ENCODE measurements at regions not wholly inside any gene's neighbourhood (a gene's known extent, or its start where the extent isn't known, plus 50 kb on each side); places are given as distances from the start of the nearest gene placed in this dataset.

DNA sequence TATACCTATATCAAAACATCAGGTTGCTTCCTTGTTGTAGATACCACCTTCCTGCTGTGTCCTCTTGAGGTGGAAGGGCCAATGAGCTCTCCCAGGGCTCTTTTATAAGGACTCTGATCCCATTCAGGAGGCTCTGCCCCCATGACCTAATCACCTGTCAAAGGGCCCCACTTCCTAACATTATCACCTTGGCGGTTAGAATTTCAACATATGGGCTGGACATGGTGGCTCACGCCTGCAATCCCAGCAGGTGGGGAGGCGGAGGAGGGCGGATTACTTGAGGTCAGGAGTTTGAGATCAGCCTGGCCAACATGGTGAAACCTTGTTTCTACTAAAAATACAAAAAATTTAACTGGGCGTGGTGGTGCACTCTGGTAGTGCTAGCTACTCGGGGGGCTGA lies 86.4 kb downstream of the HAPSTR1 start:
- Histone ChIP-seq H2AK5ac (ENCODE audit: low read length) (no peak overlapping the region), H2BK5ac (ENCODE audit: low read depth, low read length, poor library complexity) (no peak overlapping the region), H4K91ac (ENCODE audit: low read depth, low read length) (no peak overlapping the region), H3K36me3 (ENCODE audit: control insufficient read depth in 1 of 2, insufficient read depth in 2 of 2, low read length in 2 of 2) (no peaks in the 10 kb centered on the region), H3K4ac (ENCODE audit: low read depth, low read length) (no peak overlapping the region), H2BK120ac (ENCODE audit: insufficient read depth, low read length, poor library complexity) (no peak overlapping the region), H3K18ac (ENCODE audit: low read length) (no peak overlapping the region), H3K27ac (ENCODE audit: low read depth, low read length) (no peak overlapping the region), H3K23ac (ENCODE audit: low read length) (no peak overlapping the region), H3K79me2 (ENCODE audit: control insufficient read depth, insufficient read depth, low read length, poor library complexity) (no peaks in the 10 kb centered on the region), H3K14ac (ENCODE audit: low read length) (no peak overlapping the region), H3K4me1 (ENCODE audit: control insufficient read depth in 1 of 2, insufficient read depth in 2 of 2, low read length in 2 of 2) (no peaks in the 10 kb centered on the region), H3K4me3 (ENCODE audit: low read depth, low read length) (no peak overlapping the region), H4K8ac (ENCODE audit: low read depth, low read length) (no peak overlapping the region), H3K79me1 (ENCODE audit: low read length) (no peaks in the 10 kb centered on the region), H3K9me3 (ENCODE audit: insufficient read depth, low read depth, low read length) (no peaks in the 10 kb centered on the region), H2BK12ac (ENCODE audit: low read length) (no peak overlapping the region), H3K9ac (ENCODE audit: low read length) (no peak overlapping the region), H2AFZ (ENCODE audit: insufficient read depth, low read length, poor library complexity) (no peak overlapping the region), H4K12ac (ENCODE audit: low read depth, low read length) (no peak overlapping the region), H3K27me3 (ENCODE audit: insufficient read depth, low read length) (no peaks in the 10 kb centered on the region), H3K4me2 (ENCODE audit: low read length) (no peak overlapping the region)
- no peak for DNase-seq
- WGBS (ENCODE audit: extremely low coverage, insufficient coverage, insufficient read length): no CpG with 5 or more reads among the region's 6 CpGs

DNA sequence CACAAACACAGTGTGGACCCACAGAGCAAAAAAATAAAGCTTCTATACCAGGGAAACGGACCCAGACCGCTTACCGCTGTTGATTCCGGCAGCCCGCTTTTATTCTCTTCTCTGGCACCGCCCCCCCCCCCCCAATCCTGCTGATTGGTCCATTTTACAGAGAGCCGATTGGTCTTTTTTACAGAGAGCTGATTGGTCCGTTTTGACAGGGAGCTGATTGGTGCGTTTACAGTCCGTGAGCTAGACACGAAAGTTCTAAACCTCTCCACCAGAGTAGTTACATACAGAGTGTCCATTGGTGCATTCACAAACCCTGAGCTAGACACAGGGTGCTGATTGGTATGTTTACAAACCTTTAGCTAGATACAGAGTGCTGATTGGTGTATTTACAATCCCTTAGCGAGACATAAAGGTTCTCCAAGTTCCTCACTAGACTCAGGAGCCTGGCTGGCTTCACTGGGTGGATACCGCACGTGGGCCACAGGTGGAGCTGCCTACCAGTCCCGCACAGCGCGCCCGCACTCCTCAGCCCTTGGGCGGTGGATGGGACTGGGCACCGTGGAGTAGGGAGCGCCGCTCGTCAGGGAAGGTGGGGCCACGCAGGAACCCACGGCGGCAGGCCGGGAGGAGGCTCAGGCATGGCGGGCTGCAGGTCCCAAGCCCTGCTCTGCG lies 92.4 kb downstream of the HAPSTR1 start:
- Histone ChIP-seq H3K36me3 (ENCODE audit: control insufficient read depth in 1 of 2, insufficient read depth in 2 of 2, low read length in 2 of 2) (no peaks in the 10 kb centered on the region), H3K27me3 (ENCODE audit: insufficient read depth, low read length) (no peaks in the 10 kb centered on the region), H4K12ac (ENCODE audit: low read depth, low read length) (no peak overlapping the region), H2BK120ac (ENCODE audit: insufficient read depth, low read length, poor library complexity) (no peak overlapping the region), H2BK5ac (ENCODE audit: low read depth, low read length, poor library complexity) (no peak overlapping the region), H3K27ac (ENCODE audit: low read depth, low read length) (no peak overlapping the region), H3K79me1 (ENCODE audit: low read length) (no peaks in the 10 kb centered on the region), H3K9me3 (ENCODE audit: insufficient read depth, low read depth, low read length) (peaks cover 2% of the 10 kb centered on the region), H4K91ac (ENCODE audit: low read depth, low read length) (no peak overlapping the region), H2AK5ac (ENCODE audit: low read length) (no peak overlapping the region), H4K8ac (ENCODE audit: low read depth, low read length) (no peak overlapping the region), H3K4me1 (ENCODE audit: control insufficient read depth in 1 of 2, insufficient read depth in 2 of 2, low read length in 2 of 2) (no peaks in the 10 kb centered on the region), H3K14ac (ENCODE audit: low read length) (no peak overlapping the region), H2BK12ac (ENCODE audit: low read length) (no peak overlapping the region), H3K23ac (ENCODE audit: low read length) (no peak overlapping the region), H3K4me3 (ENCODE audit: low read depth, low read length) (no peak overlapping the region), H2AFZ (ENCODE audit: insufficient read depth, low read length, poor library complexity) (no peak overlapping the region), H3K4me2 (ENCODE audit: low read length) (no peak overlapping the region), H3K79me2 (ENCODE audit: control insufficient read depth, insufficient read depth, low read length, poor library complexity) (no peaks in the 10 kb centered on the region), H3K9ac (ENCODE audit: low read length) (no peak overlapping the region), H3K4ac (ENCODE audit: low read depth, low read length) (no peak overlapping the region), H3K18ac (ENCODE audit: low read length) (no peak overlapping the region)
- DNase-seq: no peak
- WGBS (ENCODE audit: extremely low coverage, insufficient coverage, insufficient read length): no CpG with 5 or more reads among the region's 29 CpGs

GRCh38 chr16:9184354-9184690 lies 92.9 kb downstream of the HAPSTR1 start:
- H3K4ac ChIP-seq (ENCODE audit: low read depth, low read length): no peak overlapping the region
- no peak overlapping the region for H2BK120ac ChIP-seq (ENCODE audit: insufficient read depth, low read length, poor library complexity)
- no peak for DNase-seq
- WGBS (ENCODE audit: extremely low coverage, insufficient coverage, insufficient read length): no CpG with 5 or more reads among the region's 33 CpGs
- no peak overlapping the region for H4K8ac ChIP-seq (ENCODE audit: low read depth, low read length)
- no peak overlapping the region for H3K9ac ChIP-seq (ENCODE audit: low read length)
- H3K27me3 ChIP-seq (ENCODE audit: insufficient read depth, low read length): no peaks in the 10 kb centered on the region
- no peak overlapping the region for H3K27ac ChIP-seq (ENCODE audit: low read depth, low read length)
- H4K91ac ChIP-seq (ENCODE audit: low read depth, low read length): no peak overlapping the region
- peaks cover 2% of the 10 kb centered on the region for H3K9me3 ChIP-seq (ENCODE audit: insufficient read depth, low read depth, low read length)
- H3K36me3 ChIP-seq (ENCODE audit: control insufficient read depth in 1 of 2, insufficient read depth in 2 of 2, low read length in 2 of 2): no peaks in the 10 kb centered on the region
- no peaks in the 10 kb centered on the region for H3K4me1 ChIP-seq (ENCODE audit: control insufficient read depth in 1 of 2, insufficient read depth in 2 of 2, low read length in 2 of 2)
- H3K79me1 ChIP-seq (ENCODE audit: low read length): no peaks in the 10 kb centered on the region
- H3K23ac ChIP-seq (ENCODE audit: low read length): no peak overlapping the region
- no peak overlapping the region for H2AFZ ChIP-seq (ENCODE audit: insufficient read depth, low read length, poor library complexity)
- no peak overlapping the region for H3K4me2 ChIP-seq (ENCODE audit: low read length)
- H3K4me3 ChIP-seq (ENCODE audit: low read depth, low read length): no peak overlapping the region
- no peak overlapping the region for H4K12ac ChIP-seq (ENCODE audit: low read depth, low read length)
- H2AK5ac ChIP-seq (ENCODE audit: low read length): no peak overlapping the region
- no peak overlapping the region for H3K18ac ChIP-seq (ENCODE audit: low read length)
- H2BK12ac ChIP-seq (ENCODE audit: low read length): no peak overlapping the region
- no peaks in the 10 kb centered on the region for H3K79me2 ChIP-seq (ENCODE audit: control insufficient read depth, insufficient read depth, low read length, poor library complexity)
- H2BK5ac ChIP-seq (ENCODE audit: low read depth, low read length, poor library complexity): no peak overlapping the region
- H3K14ac ChIP-seq (ENCODE audit: low read length): no peak overlapping the region

GRCh38 chr16:9185381-9185780 lies 93.9 kb downstream of the HAPSTR1 start:
- Histone ChIP-seq H3K4me3 (ENCODE audit: low read depth, low read length) (no peak overlapping the region), H2AFZ (ENCODE audit: insufficient read depth, low read length, poor library complexity) (no peak overlapping the region), H3K36me3 (ENCODE audit: control insufficient read depth in 1 of 2, insufficient read depth in 2 of 2, low read length in 2 of 2) (no peaks in the 10 kb centered on the region), H4K8ac (ENCODE audit: low read depth, low read length) (no peak overlapping the region), H3K4me1 (ENCODE audit: control insufficient read depth in 1 of 2, insufficient read depth in 2 of 2, low read length in 2 of 2) (no peaks in the 10 kb centered on the region), H3K27me3 (ENCODE audit: insufficient read depth, low read length) (no peaks in the 10 kb centered on the region), H3K79me2 (ENCODE audit: control insufficient read depth, insufficient read depth, low read length, poor library complexity) (no peaks in the 10 kb centered on the region), H3K9me3 (ENCODE audit: insufficient read depth, low read depth, low read length) (peaks cover 2% of the 10 kb centered on the region), H3K4me2 (ENCODE audit: low read length) (no peak overlapping the region), H3K27ac (ENCODE audit: low read depth, low read length) (no peak overlapping the region), H3K14ac (ENCODE audit: low read length) (no peak overlapping the region), H4K12ac (ENCODE audit: low read depth, low read length) (no peak overlapping the region), H4K91ac (ENCODE audit: low read depth, low read length) (no peak overlapping the region), H2BK12ac (ENCODE audit: low read length) (no peak overlapping the region), H3K23ac (ENCODE audit: low read length) (no peak overlapping the region), H3K4ac (ENCODE audit: low read depth, low read length) (no peak overlapping the region), H3K79me1 (ENCODE audit: low read length) (no peaks in the 10 kb centered on the region), H3K9ac (ENCODE audit: low read length) (no peak overlapping the region), H2AK5ac (ENCODE audit: low read length) (no peak overlapping the region), H2BK5ac (ENCODE audit: low read depth, low read length, poor library complexity) (no peak overlapping the region), H2BK120ac (ENCODE audit: insufficient read depth, low read length, poor library complexity) (no peak overlapping the region), H3K18ac (ENCODE audit: low read length) (no peak overlapping the region)
- no peak for DNase-seq
- no CpG with 5 or more reads among the region's 2 CpGs for WGBS (ENCODE audit: extremely low coverage, insufficient coverage, insufficient read length)
